ENCODE measurements at regions not wholly inside any gene's neighbourhood (a gene's known extent, or its start where the extent isn't known, plus 50 kb on each side); places are given as distances from the start of the nearest gene placed in this dataset.

GRCh38 chr2:223389624-223390023, 212.5 kb downstream of the SCG2 start:
- TF ChIP-seq CTCF (conservative IDR thresholded peaks at IDR 0.05) (no peak), ZFX (IDR thresholded peaks at IDR 0.05) (no peak)

Measured in C4-2B (cell line).